HG02571 (cell line): ENCODE measurements at regions not wholly inside any gene's neighbourhood (a gene's known extent, or its start where the extent isn't known, plus 50 kb on each side); places are given as distances from the start of the nearest gene placed in this dataset.
"Not testable (repeated sequence)": the region's sequence is repeated elsewhere in the genome, so short reads cannot be mapped to it uniquely, and the experiment has no call there.

Experiments
- ATAC-seq: cut with Tn5 transposase; IDR thresholded peaks from one replicate; pipeline ENCODE4 v1.9.1; 2021; ENCODE audit warnings: mild to moderate bottlenecking, moderate library complexity; ENCODE audit not compliant: unreplicated experiment

GRCh38 chr4:115194612-115195011 lies 81.2 kb upstream of the NDST4 start:
- not testable (repeated sequence) for ATAC-seq

- ATAC-seq: no peak
Observed at GRCh38 chr4:115190529-115190928, 77.1 kb upstream of the NDST4 start.

- ATAC-seq: no peak
Observed at GRCh38 chr4:115187136-115187535, 73.7 kb upstream of the NDST4 start.

GRCh38 chr4:115179438-115180062 lies 66.1 kb upstream of the NDST4 start:
- not testable (repeated sequence) for ATAC-seq

- not testable (repeated sequence) for ATAC-seq
Observed at GRCh38 chr4:115178687-115179086, 65.3 kb upstream of the NDST4 start.

GRCh38 chr4:115171220-115171619 lies 57.8 kb upstream of the NDST4 start:
- no peak for ATAC-seq

GRCh38 chr4:115165503-115165902 lies 52.1 kb upstream of the NDST4 start:
- no peak for ATAC-seq
